Smooth muscle cell (in vitro differentiated cells): ENCODE measurements at regions not wholly inside any gene's neighbourhood (a gene's known extent, or its start where the extent isn't known, plus 50 kb on each side); places are given as distances from the start of the nearest gene placed in this dataset. TPM values are rescaled to one million over a fixed set of nuclear protein-coding genes. Genes with fewer than 3 reads are reported as not detected.
"Not testable (repeated sequence)": the region's sequence is repeated elsewhere in the genome, so short reads cannot be mapped to it uniquely, and the experiment has no call there.

Source experiments
- DNase-seq: peaks from one replicate; lab custom pipeline; 2025; ENCODE audit not compliant: unreplicated experiment; lab: John Stamatoyannopoulos, UW
- H2AFZ ChIP-seq: fragments of 200-600 bp; sonication (generic); 2 replicates; pipeline ENCODE4 v1.6.0; 2016; ENCODE audit warnings: antibody characterized with exemption, low read depth, mild to moderate bottlenecking
- H3F3A ChIP-seq: fragments of 200-600 bp; sonication (generic); 2 replicates; pipeline ENCODE4 v1.6.0; 2017; ENCODE audit warnings: antibody characterized with exemption, low read depth
- H3K27ac ChIP-seq: fragments of 200-600 bp; sonication (generic); 2 replicates; pipeline ENCODE4 v1.5.1; 2016; ENCODE audit warnings: low read depth, mild to moderate bottlenecking
- H3K27me3 ChIP-seq: fragments of 200-600 bp; sonication (generic); 2 replicates; pipeline ENCODE4 v1.6.1; 2016; ENCODE audit warnings: low read depth, mild to moderate bottlenecking
- H3K36me3 ChIP-seq: fragments of 200-600 bp; sonication (generic); 2 replicates; pipeline ENCODE4 v1.5.1; 2016; ENCODE audit warnings: low read depth
- H3K4me1 ChIP-seq: fragments of 200-600 bp; sonication (generic); 2 replicates; pipeline ENCODE4 v1.5.1; 2016; ENCODE audit warnings: low read depth
- H3K4me2 ChIP-seq: fragments of 200-600 bp; sonication (generic); 2 replicates; pipeline ENCODE4 v1.6.0; 2016; ENCODE audit warnings: mild to moderate bottlenecking
- H3K4me3 ChIP-seq: fragments of 200-600 bp; sonication (generic); 2 replicates; pipeline ENCODE4 v1.5.1; 2016; ENCODE audit warnings: mild to moderate bottlenecking
- H3K79me2 ChIP-seq: fragments of 200-600 bp; sonication (generic); 2 replicates; pipeline ENCODE4 v1.6.0; 2016; ENCODE audit warnings: low read depth, mild to moderate bottlenecking
- H3K9ac ChIP-seq: fragments of 200-600 bp; sonication (generic); 2 replicates; pipeline ENCODE4 v1.6.0; 2016; ENCODE audit warnings: low read depth
- H3K9me3 ChIP-seq: fragments of 200-600 bp; sonication (generic); replicated peaks from 2 replicates; pipeline ENCODE4 v1.5.1; 2016; ENCODE audit warnings: low read depth
- H4K20me1 ChIP-seq: fragments of 200-600 bp; sonication (generic); 2 replicates; pipeline ENCODE4 v1.6.0; 2016; ENCODE audit warnings: low read depth
- CTCF ChIP-seq: fragments of 200-600 bp; sonication (generic); IDR thresholded peaks from 2 replicates; pipeline ENCODE4 v1.5.1; 2017; ENCODE audit warnings: borderline replicate concordance, mild to moderate bottlenecking, antibody characterized with exemption; ENCODE audit not compliant: insufficient read depth, poor library complexity, severe bottlenecking
- WGBS: methylation state at CpG from one replicate; pipeline ENCODE4 v1.1.7; 2016; ENCODE audit warnings: low lambda C conversion rate; 5-methylcytosine and 5-hydroxymethylcytosine counted together
- microRNA-seq: library from miRNA; unstranded; fragments of <30 nt; microRNA quantifications from one replicate; pipeline ENCODE4, GENCODE V29; 2016; ENCODE audit warnings: borderline number of aligned reads
- small RNA-seq: library from RNA; depleted of rRNA; stranded (forward); fragments of <200 nt; gene quantifications from one replicate; pipeline ENCODE3, GENCODE V24; 2014

GRCh38 chr10:56449770-56450169 lies 88.7 kb upstream of the ZWINT start:
- no peaks in the 10 kb centered on the region for H3K36me3 ChIP-seq
- no peaks in the 10 kb centered on the region for H3K79me2 ChIP-seq
- H2AFZ ChIP-seq = no peak overlapping the region
- H3K9ac ChIP-seq = no peak overlapping the region
- no peaks in the 10 kb centered on the region for H3K9me3 ChIP-seq
- TF ChIP-seq CTCF = peak; percentile 29
- no peaks in the 10 kb centered on the region for H4K20me1 ChIP-seq
- H3K27ac ChIP-seq = no peak overlapping the region
- no peaks in the 10 kb centered on the region for H3K4me1 ChIP-seq
- no peak overlapping the region for H3K4me2 ChIP-seq
- H3F3A ChIP-seq = no peaks in the 10 kb centered on the region
- DNase-seq = no peak
- H3K4me3 ChIP-seq = no peak overlapping the region
- H3K27me3 ChIP-seq = no peaks in the 10 kb centered on the region

- H3K4me2 ChIP-seq, H3F3A ChIP-seq, H4K20me1 ChIP-seq, H3K9ac ChIP-seq, H3K27me3 ChIP-seq, H3K4me3 ChIP-seq, H3K9me3 ChIP-seq, H3K27ac ChIP-seq, H2AFZ ChIP-seq, DNase-seq, H3K36me3 ChIP-seq, H3K79me2 ChIP-seq, H3K4me1 ChIP-seq: not testable (repeated sequence)
- WGBS = 85% methylated on average over 10 of the region's 10 CpGs
Observed at GRCh38 chr10:56447613-56448012, 86.6 kb upstream of the ZWINT start.

DNA sequence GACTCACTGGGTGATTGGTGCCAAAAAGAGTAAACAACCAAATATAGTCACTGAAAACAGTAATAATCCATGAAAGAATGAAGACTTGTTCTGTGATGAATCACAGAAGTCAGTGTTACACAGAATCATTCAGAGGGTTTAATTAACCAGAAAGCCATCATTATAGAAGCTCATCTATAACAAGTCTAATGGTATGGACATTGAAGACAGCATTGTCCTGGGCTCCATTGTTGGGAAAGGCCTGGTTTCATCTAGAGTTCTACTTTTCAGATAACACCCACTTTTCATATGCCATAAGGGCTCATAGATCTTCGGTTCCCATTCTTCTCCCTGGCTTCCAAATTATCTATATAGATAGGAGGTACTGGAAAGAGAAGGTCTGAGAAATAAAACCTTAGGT lies 80.3 kb upstream of the ZWINT start:
- DNase-seq, H3K79me2 ChIP-seq, H3K36me3 ChIP-seq, H3K9me3 ChIP-seq, H3F3A ChIP-seq, H3K4me3 ChIP-seq, H2AFZ ChIP-seq, H3K9ac ChIP-seq, H3K27me3 ChIP-seq, H3K27ac ChIP-seq, H3K4me1 ChIP-seq, H4K20me1 ChIP-seq, H3K4me2 ChIP-seq: not testable (repeated sequence)
- WGBS = 76% methylated on average over 1 of the region's 1 CpG

Small RNA genes in the stretch of these regions (microRNA-seq; reads per million reads assigned to microRNA genes)
- gene MIR3924 = not detected

Small RNA genes in the stretch of these regions (small RNA-seq; reads per million reads assigned to genes)
- gene AL731534.1 (not detected), gene MIR3924 (not detected), gene RF01299 (not detected)
